ENCODE measurements at regions not wholly inside any gene's neighbourhood (a gene's known extent, or its start where the extent isn't known, plus 50 kb on each side); places are given as distances from the start of the nearest gene placed in this dataset.

DNA sequence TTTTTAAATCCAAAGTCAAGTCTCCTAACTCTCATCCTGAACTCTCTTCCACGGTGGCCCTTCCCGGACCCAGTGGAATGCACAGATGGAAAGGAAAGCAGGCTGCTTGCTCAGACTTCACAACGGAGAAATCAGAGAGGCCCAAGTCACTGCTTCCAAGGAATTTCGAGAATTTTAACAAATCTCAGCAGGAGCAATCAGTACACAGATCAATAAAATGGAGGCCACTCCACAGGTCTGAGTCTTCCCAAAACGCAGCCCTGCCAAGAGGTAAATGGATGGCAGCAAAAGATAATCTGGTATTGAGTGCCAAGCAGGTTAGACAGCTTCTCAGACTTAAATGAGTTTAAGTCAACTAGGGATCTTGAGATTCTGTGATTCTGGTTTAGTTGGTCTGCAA, 81.1 kb upstream of the TIAM1 start:
- Histone ChIP-seq H3K9ac (ENCODE audit: control insufficient read depth, insufficient read depth, low read length) (no peak overlapping the region), H3K4me1 (ENCODE audit: control insufficient read depth, insufficient read depth, low read length) (no peaks in the 10 kb centered on the region), H3K4me2 (ENCODE audit: control insufficient read depth, insufficient read depth) (no peak overlapping the region), H3K27ac (ENCODE audit: control insufficient read depth, insufficient read depth) (no peak overlapping the region), H2AFZ (ENCODE audit: control insufficient read depth, low read depth, low read length) (no peak overlapping the region), H3K27me3 (replicated peaks in 1 of 2; ENCODE audit: control insufficient read depth in 2 of 2, insufficient read depth in 2 of 2, low read length in 1 of 2) (no peaks in the 10 kb centered on the region), H3K9me3 (replicated peaks; ENCODE audit: control insufficient read depth, insufficient read depth, low read length) (no peaks in the 10 kb centered on the region), H3K79me2 (ENCODE audit: control insufficient read depth, insufficient read depth, low read length) (no peaks in the 10 kb centered on the region), H3K4me3 (no peak overlapping the region), H3K36me3 (ENCODE audit: control insufficient read depth in 2 of 2, insufficient read depth in 2 of 2, low read length in 1 of 2) (no peaks in the 10 kb centered on the region), H4K20me1 (ENCODE audit: control insufficient read depth, insufficient read depth) (no peaks in the 10 kb centered on the region)
- in situ Hi-C loops (cut with MboI) (no loop called here), intact Hi-C loops (cut with micrococcal nuclease; ENCODE audit: unreplicated experiment) (no loop called here)
- RAD21 ChIA-PET (ENCODE audit: unreplicated experiment): no interaction called here
- BruUV-seq (replicated peaks): no TSS peak
- no peak for DNase-seq (ENCODE audit: low read depth, low spot score)
- CTCF ChIA-PET: no interaction called here
- WGBS (ENCODE audit: insufficient coverage, insufficient replicate concordance, low lambda C conversion rate, missing lambda C conversion rate): 16% methylated on average over 5 of the region's 5 CpGs
- TF ChIP-seq ELK1 (IDR thresholded peaks at IDR 0.05; ENCODE audit: low read depth, low read length) (no peak), RBBP5 (conservative IDR thresholded peaks at IDR 0.05) (no peak), NR2F1 (conservative IDR thresholded peaks at IDR 0.05) (no peak), BMI1 (IDR thresholded peaks at IDR 0.05; ENCODE audit: borderline replicate concordance) (no peak), CBX5 (IDR thresholded peaks at IDR 0.05; ENCODE audit: low read depth) (no peak), CBX3 (IDR thresholded peaks at IDR 0.05; ENCODE audit: borderline replicate concordance, low read depth) (no peak)
- POLR2A ChIA-PET: interaction anchor here (0.6 kb wide), 1 partner anchor 48 kb away, joined by 3 read pairs; no protein-coding TSS in a partner anchor
- no peak for FAIRE-seq
- SMC1A ChIA-PET (ENCODE audit: uncharacterized antibody, unreplicated experiment): no interaction called here
- no peak for ATAC-seq

GRCh38 chr21:31424058-31424457, 80.0 kb upstream of the TIAM1 start:
- WGBS (ENCODE audit: insufficient coverage, insufficient replicate concordance, low lambda C conversion rate, missing lambda C conversion rate): 50% methylated on average over 6 of the region's 6 CpGs
- H2AFZ ChIP-seq (ENCODE audit: control insufficient read depth, low read depth, low read length): no peak overlapping the region
- H3K36me3 ChIP-seq (ENCODE audit: control insufficient read depth in 2 of 2, insufficient read depth in 2 of 2, low read length in 1 of 2): no peaks in the 10 kb centered on the region
- DNase-seq (ENCODE audit: low read depth, low spot score) (no peak), FAIRE-seq (no peak), ATAC-seq (no peak)
- ChIA-PET RAD21 (ENCODE audit: unreplicated experiment) (no interaction called here), CTCF (interaction anchor here (0.6 kb wide), 1 partner anchor 224 kb away, joined by 3 read pairs; no protein-coding TSS in a partner anchor), POLR2A (no interaction called here), SMC1A (ENCODE audit: uncharacterized antibody, unreplicated experiment) (no interaction called here)
- no peaks in the 10 kb centered on the region for H3K27me3 ChIP-seq (replicated peaks in 1 of 2; ENCODE audit: control insufficient read depth in 2 of 2, insufficient read depth in 2 of 2, low read length in 1 of 2)
- intact Hi-C loops (cut with micrococcal nuclease; ENCODE audit: unreplicated experiment) (no loop called here), in situ Hi-C loops (cut with MboI) (no loop called here)
- no peak overlapping the region for H3K4me3 ChIP-seq
- BruUV-seq (replicated peaks): no TSS peak
- H3K4me2 ChIP-seq (ENCODE audit: control insufficient read depth, insufficient read depth): no peak overlapping the region
- H3K4me1 ChIP-seq (ENCODE audit: control insufficient read depth, insufficient read depth, low read length): no peaks in the 10 kb centered on the region
- H3K27ac ChIP-seq (ENCODE audit: control insufficient read depth, insufficient read depth): no peak overlapping the region
- H3K9ac ChIP-seq (ENCODE audit: control insufficient read depth, insufficient read depth, low read length): no peak overlapping the region
- H3K9me3 ChIP-seq (replicated peaks; ENCODE audit: control insufficient read depth, insufficient read depth, low read length): no peaks in the 10 kb centered on the region
- no peaks in the 10 kb centered on the region for H4K20me1 ChIP-seq (ENCODE audit: control insufficient read depth, insufficient read depth)
- no peaks in the 10 kb centered on the region for H3K79me2 ChIP-seq (ENCODE audit: control insufficient read depth, insufficient read depth, low read length)
- TF ChIP-seq, protein P1, sequence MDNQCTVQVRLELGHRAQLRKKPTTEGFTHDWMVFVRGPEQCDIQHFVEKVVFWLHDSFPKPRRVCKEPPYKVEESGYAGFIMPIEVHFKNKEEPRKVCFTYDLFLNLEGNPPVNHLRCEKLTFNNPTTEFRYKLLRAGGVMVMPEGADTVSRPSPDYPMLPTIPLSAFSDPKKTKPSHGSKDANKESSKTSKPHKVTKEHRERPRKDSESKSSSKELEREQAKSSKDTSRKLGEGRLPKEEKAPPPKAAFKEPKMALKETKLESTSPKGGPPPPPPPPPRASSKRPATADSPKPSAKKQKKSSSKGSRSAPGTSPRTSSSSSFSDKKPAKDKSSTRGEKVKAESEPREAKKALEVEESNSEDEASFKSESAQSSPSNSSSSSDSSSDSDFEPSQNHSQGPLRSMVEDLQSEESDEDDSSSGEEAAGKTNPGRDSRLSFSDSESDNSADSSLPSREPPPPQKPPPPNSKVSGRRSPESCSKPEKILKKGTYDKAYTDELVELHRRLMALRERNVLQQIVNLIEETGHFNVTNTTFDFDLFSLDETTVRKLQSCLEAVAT (IDR thresholded peaks at IDR 0.05): no peak
- TF ChIP-seq POLR2AphosphoS2 (IDR thresholded peaks at IDR 0.05; ENCODE audit: low read depth, low read length): no peak
- TF ChIP-seq TCF7 (IDR thresholded peaks at IDR 0.05; ENCODE audit: borderline replicate concordance): no peak
- TF ChIP-seq SKIL (IDR thresholded peaks at IDR 0.05; ENCODE audit: low read depth, poor library complexity, severe bottlenecking): no peak
- TF ChIP-seq, protein P2, sequence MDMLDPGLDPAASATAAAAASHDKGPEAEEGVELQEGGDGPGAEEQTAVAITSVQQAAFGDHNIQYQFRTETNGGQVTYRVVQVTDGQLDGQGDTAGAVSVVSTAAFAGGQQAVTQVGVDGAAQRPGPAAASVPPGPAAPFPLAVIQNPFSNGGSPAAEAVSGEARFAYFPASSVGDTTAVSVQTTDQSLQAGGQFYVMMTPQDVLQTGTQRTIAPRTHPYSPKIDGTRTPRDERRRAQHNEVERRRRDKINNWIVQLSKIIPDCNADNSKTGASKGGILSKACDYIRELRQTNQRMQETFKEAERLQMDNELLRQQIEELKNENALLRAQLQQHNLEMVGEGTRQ (IDR thresholded peaks at IDR 0.05; ENCODE audit: borderline replicate concordance, low read depth, low read length): no peak
- no peak for TF ChIP-seq NRF1 (conservative IDR thresholded peaks at IDR 0.05; ENCODE audit: low read depth, low read length)
